GM12878 (cell line): ENCODE measurements at regions not wholly inside any gene's neighbourhood (a gene's known extent, or its start where the extent isn't known, plus 50 kb on each side); places are given as distances from the start of the nearest gene placed in this dataset.

Experiments
- ATAC-seq: fragments of 200-7000 bp; cut with Tn5 transposase; 3 replicates; pipeline ENCODE4 v1.9.1; 2020; ENCODE audit warnings: mild to moderate bottlenecking, moderate library complexity
- BruUV-seq: library from RNA; stranded (reverse); fragments of 400-500 nt; replicated peaks from 2 replicates; lab custom pipeline; 2021; lab: Mats Ljungman, UMichigan
- CTCF ChIA-PET: fragments of 300-600 bp; sonication (Branson Sonifier 250); formaldehyde crosslinking; extraction: SDS; loops from one replicate; lab custom pipeline; 2021; ENCODE audit warnings: inconsistent platforms; lab: Yijun Ruan, JAX
- POLR2A ChIA-PET: fragments of 350-600 bp; formaldehyde crosslinking; extraction: SDS; loops from one replicate; lab custom pipeline; 2021; ENCODE audit warnings: inconsistent platforms; lab: Charles Lee
- RAD21 ChIA-PET: fragments of 300-600 bp; sonication (Branson Sonifier 250); formaldehyde crosslinking; loops from one replicate; lab custom pipeline; 2023; ENCODE audit warnings: antibody characterized with exemption; ENCODE audit not compliant: unreplicated experiment; lab: Charles Lee
- SMC1A ChIA-PET: fragments of 300-600 bp; sonication (Branson Sonifier 250); formaldehyde crosslinking; loops from one replicate; lab custom pipeline; 2023; ENCODE audit not compliant: unreplicated experiment, uncharacterized antibody; lab: Charles Lee
- DNase-seq: peaks from one replicate; pipeline ENCODE4 v3.0.0-alpha.2; 2011; ENCODE audit warnings: low read depth, low spot score
- FAIRE-seq: peaks from 3 replicates; lab custom pipeline; 2011; peaks lifted over from hg19 to GRCh38; lab: Jason Lieb, UNC
- H2AFZ ChIP-seq: 2 replicates; pipeline ENCODE4 v1.6.0; 2011; ENCODE audit warnings: low read depth, low read length, control low read depth; ENCODE audit not compliant: control insufficient read depth
- H3K27ac ChIP-seq: 2 replicates; pipeline ENCODE4 v1.5.1; 2011; ENCODE audit warnings: control low read depth; ENCODE audit not compliant: control insufficient read depth, insufficient read depth
- H3K27me3 ChIP-seq, 2 experiments: replicated peaks in 1 of 2; 2 replicates each; pipeline versions ENCODE4 v1.6.0 to v1.6.1; 2011; ENCODE audit warnings: low read length in 1 of 2; ENCODE audit not compliant: control insufficient read depth in 2 of 2, insufficient read depth in 2 of 2
- H3K36me3 ChIP-seq, 2 experiments: 2 replicates each; pipeline ENCODE4 v1.5.1; 2011; ENCODE audit warnings: low read length in 1 of 2; ENCODE audit not compliant: control insufficient read depth in 2 of 2, insufficient read depth in 2 of 2
- H3K4me1 ChIP-seq: 2 replicates; pipeline ENCODE4 v1.6.1; 2011; ENCODE audit warnings: mild to moderate bottlenecking, low read length, moderate library complexity, mixed read lengths; ENCODE audit not compliant: control insufficient read depth, insufficient read depth
- H3K4me2 ChIP-seq: 2 replicates; pipeline ENCODE4 v1.6.0; 2011; ENCODE audit warnings: control low read depth; ENCODE audit not compliant: control insufficient read depth, insufficient read depth
- H3K4me3 ChIP-seq: fragments of 200-600 bp; sonication (generic); 2 replicates; pipeline ENCODE4 v1.5.1; 2016
- H3K79me2 ChIP-seq: 2 replicates; pipeline ENCODE4 v1.6.0; 2011; ENCODE audit warnings: low read length; ENCODE audit not compliant: control insufficient read depth, insufficient read depth
- H3K9ac ChIP-seq: 2 replicates; pipeline ENCODE4 v1.8.0; 2011; ENCODE audit warnings: low read length, control low read depth, mixed read lengths; ENCODE audit not compliant: control insufficient read depth, insufficient read depth
- H3K9me3 ChIP-seq: replicated peaks from 3 replicates; pipeline ENCODE4 v1.5.1; 2011; ENCODE audit warnings: mild to moderate bottlenecking, low read length; ENCODE audit not compliant: control insufficient read depth, insufficient read depth
- H4K20me1 ChIP-seq: 2 replicates; pipeline ENCODE4 v1.6.0; 2011; ENCODE audit not compliant: control insufficient read depth, insufficient read depth
- ATF2 ChIP-seq: IDR thresholded peaks from 2 replicates; pipeline ENCODE4 v1.6.1; 2012; ENCODE audit warnings: low read length, inconsistent platforms
- ATF3 ChIP-seq: IDR thresholded peaks from 2 replicates; pipeline ENCODE4 v1.6.1; 2011; ENCODE audit warnings: low read depth, mild to moderate bottlenecking, low read length, moderate library complexity, borderline replicate concordance; ENCODE audit errors: extremely low read depth
- HDGF ChIP-seq: fragments of 450-650 bp; IDR thresholded peaks from 2 replicates; pipeline ENCODE4 v1.6.1; 2016; ENCODE audit warnings: antibody characterized with exemption
- IRF3 ChIP-seq: fragments of 450-650 bp; IDR thresholded peaks from 2 replicates; pipeline ENCODE4 v1.6.1; 2014; ENCODE audit warnings: mild to moderate bottlenecking
- NFYA ChIP-seq: IDR thresholded peaks from 2 replicates; pipeline ENCODE4 v1.6.1; 2011; ENCODE audit warnings: low read depth, mild to moderate bottlenecking, low read length, improper control_type of control experiment, borderline replicate concordance
- NKRF ChIP-seq: fragments of 450-650 bp; conservative IDR thresholded peaks from 2 replicates; pipeline ENCODE4 v1.6.1; 2017; ENCODE audit warnings: mild to moderate bottlenecking, moderate library complexity
- NR2C2 ChIP-seq: IDR thresholded peaks from 2 replicates; pipeline ENCODE4 v1.6.1; 2011; ENCODE audit warnings: borderline replicate concordance, low read depth; ENCODE audit not compliant: control insufficient read depth, insufficient read length
- PAX8 ChIP-seq: fragments of 450-650 bp; IDR thresholded peaks from 2 replicates; pipeline ENCODE4 v1.6.1; 2017; ENCODE audit warnings: mild to moderate bottlenecking, moderate library complexity
- POLR2A ChIP-seq: IDR thresholded peaks from 2 replicates; pipeline ENCODE4 v1.6.1; 2011; ENCODE audit warnings: low read depth, mild to moderate bottlenecking, low read length
- RAD51 ChIP-seq: fragments of 450-650 bp; IDR thresholded peaks from 2 replicates; pipeline ENCODE4 v1.6.1; 2016; ENCODE audit warnings: moderate library complexity, mild to moderate bottlenecking, inconsistent platforms
- RBBP5 ChIP-seq: fragments of 200-600 bp; sonication (generic); conservative IDR thresholded peaks from 2 replicates; pipeline ENCODE4 v1.6.1; 2016
- ZNF274 ChIP-seq: IDR thresholded peaks from one replicate; pipeline ENCODE4 v1.8.0; 2011; ENCODE audit not compliant: insufficient read length, insufficient read depth
- WGBS: methylation state at CpG from one replicate; pipeline ENCODE4 v1.1.6; 2016; ENCODE audit warnings: low lambda C conversion rate; ENCODE audit not compliant: insufficient replicate concordance, insufficient coverage; ENCODE audit errors: missing lambda C conversion rate; 5-methylcytosine and 5-hydroxymethylcytosine counted together
- in situ Hi-C: fragments of 300-500 bp; cut with MboI; formaldehyde crosslinking; loops from 9 replicates; pipeline ENCODE4 v1.14.3; 2018; ENCODE audit warnings: mixed read lengths
- intact Hi-C: fragments of 100-400 bp; cut with micrococcal nuclease; formaldehyde crosslinking; loops from one replicate; pipeline ENCODE4 v1.14.2; 2022; ENCODE audit not compliant: unreplicated experiment
- TF ChIP-seq, protein P1 (sequence below): fragments of 450-650 bp; IDR thresholded peaks from 2 replicates; pipeline ENCODE4 v1.6.1; 2017; ENCODE audit warnings: antibody characterized with exemption, mild to moderate bottlenecking, moderate library complexity

DNA sequence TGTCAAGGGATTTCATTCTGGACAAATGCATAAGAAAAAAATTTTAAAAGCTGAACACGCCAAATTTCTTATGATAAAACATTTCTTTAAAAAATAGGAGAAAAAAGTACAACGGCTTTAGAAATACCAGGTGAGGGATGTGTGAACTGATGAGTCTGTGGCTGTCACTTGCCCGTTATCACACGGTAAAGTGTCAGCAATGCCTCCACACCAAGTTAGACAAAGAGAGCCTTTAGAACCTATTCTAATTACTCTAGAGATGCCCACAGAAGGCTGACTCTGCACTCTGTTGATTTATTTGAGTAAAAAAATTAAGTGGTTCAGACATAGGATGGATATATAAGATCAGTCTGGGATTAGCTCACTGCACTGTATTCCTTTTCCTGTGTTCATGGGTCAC, 523.8 kb downstream of the RNF144A start:
- H3K4me2 ChIP-seq, result no peak overlapping the region
- ChIA-PET RAD21 (interaction anchor here (0.6 to 1.2 kb wide), 3 partner anchors 28 to 1239 kb away, joined by 3 read pairs; no protein-coding TSS in a partner anchor), POLR2A (no interaction called here), CTCF (interaction anchor here (0.6 to 3.0 kb wide), 4 partner anchors 10 to 26 kb away, joined by 3 to 14 read pairs (median 4); no protein-coding TSS in a partner anchor), SMC1A (interaction anchor here (0.7 to 2.5 kb wide), 8 partner anchors 9 to 968 kb away, joined by 3 to 10 read pairs (median 4); no protein-coding TSS in a partner anchor)
- DNase-seq (no peak), FAIRE-seq (no peak), ATAC-seq (no peak)
- no peak for TF ChIP-seq NKRF
- TF ChIP-seq NFYA, result no peak
- TF ChIP-seq IRF3, result no peak
- TF ChIP-seq HDGF, result no peak
- TF ChIP-seq RBBP5, result no peak
- TF ChIP-seq ATF2, result no peak
- TF ChIP-seq NR2C2, result no peak
- no peak for TF ChIP-seq ATF3
- TF ChIP-seq RAD51, result no peak
- TF ChIP-seq ZNF274, result no peak
- no peak for TF ChIP-seq PAX8
- no peak for TF ChIP-seq POLR2A
- TF ChIP-seq, protein P1, sequence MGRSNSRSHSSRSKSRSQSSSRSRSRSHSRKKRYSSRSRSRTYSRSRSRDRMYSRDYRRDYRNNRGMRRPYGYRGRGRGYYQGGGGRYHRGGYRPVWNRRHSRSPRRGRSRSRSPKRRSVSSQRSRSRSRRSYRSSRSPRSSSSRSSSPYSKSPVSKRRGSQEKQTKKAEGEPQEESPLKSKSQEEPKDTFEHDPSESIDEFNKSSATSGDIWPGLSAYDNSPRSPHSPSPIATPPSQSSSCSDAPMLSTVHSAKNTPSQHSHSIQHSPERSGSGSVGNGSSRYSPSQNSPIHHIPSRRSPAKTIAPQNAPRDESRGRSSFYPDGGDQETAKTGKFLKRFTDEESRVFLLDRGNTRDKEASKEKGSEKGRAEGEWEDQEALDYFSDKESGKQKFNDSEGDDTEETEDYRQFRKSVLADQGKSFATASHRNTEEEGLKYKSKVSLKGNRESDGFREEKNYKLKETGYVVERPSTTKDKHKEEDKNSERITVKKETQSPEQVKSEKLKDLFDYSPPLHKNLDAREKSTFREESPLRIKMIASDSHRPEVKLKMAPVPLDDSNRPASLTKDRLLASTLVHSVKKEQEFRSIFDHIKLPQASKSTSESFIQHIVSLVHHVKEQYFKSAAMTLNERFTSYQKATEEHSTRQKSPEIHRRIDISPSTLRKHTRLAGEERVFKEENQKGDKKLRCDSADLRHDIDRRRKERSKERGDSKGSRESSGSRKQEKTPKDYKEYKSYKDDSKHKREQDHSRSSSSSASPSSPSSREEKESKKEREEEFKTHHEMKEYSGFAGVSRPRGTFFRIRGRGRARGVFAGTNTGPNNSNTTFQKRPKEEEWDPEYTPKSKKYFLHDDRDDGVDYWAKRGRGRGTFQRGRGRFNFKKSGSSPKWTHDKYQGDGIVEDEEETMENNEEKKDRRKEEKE, result no peak
- H3K27ac ChIP-seq, result no peak overlapping the region
- H3K79me2 ChIP-seq, result no peaks in the 10 kb centered on the region
- H3K36me3 ChIP-seq, result no peaks in the 10 kb centered on the region
- no peak overlapping the region for H3K4me3 ChIP-seq
- peaks cover 16% of the 10 kb centered on the region for H3K4me1 ChIP-seq
- H3K9me3 ChIP-seq, result peaks cover 4% of the 10 kb centered on the region; the same call in 2 of the 3 replicates
- no peak overlapping the region for H2AFZ ChIP-seq
- no peaks in the 10 kb centered on the region for H4K20me1 ChIP-seq
- H3K9ac ChIP-seq, result no peak overlapping the region
- intact Hi-C loops, result no loop called here
- H3K27me3 ChIP-seq, result no peaks in the 10 kb centered on the region; a peak in 1 of 4 replicates
- no TSS peak for BruUV-seq
- WGBS, result 46% methylated on average over 4 of the region's 4 CpGs
- in situ Hi-C loops, result no loop called here
